Esophagus squamous epithelium (tissue), 4 donors: ENCODE measurements at regions not wholly inside any gene's neighbourhood (a gene's known extent, or its start where the extent isn't known, plus 50 kb on each side); places are given as distances from the start of the nearest gene placed in this dataset.

Experiments used
- CTCF ChIP-seq, 6 experiments: fragments of 450-650 bp in 4 of 6; fragments of 200-600 bp in 2 of 6; sonication (generic) in 2 of 6; IDR thresholded peaks; one replicate each; pipeline ENCODE4 v1.5.1; 2016 to 2019; ENCODE audit warnings: antibody characterized with exemption in 6 of 6, mild to moderate bottlenecking in 4 of 6, moderate library complexity in 4 of 6
- POLR2A ChIP-seq, 4 donors: fragments of 450-650 bp; IDR thresholded peaks; one replicate each; pipeline ENCODE4 v1.6.1; 2017; ENCODE audit warnings: antibody characterized with exemption in 4 of 4, mild to moderate bottlenecking in 4 of 4, moderate library complexity in 3 of 4

GRCh38 chrX:121254336-121254735, 206.9 kb downstream of the GLUD2 start:
- TF ChIP-seq CTCF (IDR thresholded peaks at IDR 0.05) (no peak), POLR2A (IDR thresholded peaks at IDR 0.05) (no peak)
